NOMO-1 treated with dmso at 0.1 percent for 144 hours (cell line): ENCODE measurements at regions not wholly inside any gene's neighbourhood (a gene's known extent, or its start where the extent isn't known, plus 50 kb on each side); places are given as distances from the start of the nearest gene placed in this dataset.
A peak's percentile ranks its signal among the peaks of the same experiment; 100 is the strongest.
"Not testable (repeated sequence)": the region's sequence is repeated elsewhere in the genome, so short reads cannot be mapped to it uniquely, and the experiment has no call there.

Experiments used
- DNase-seq: peaks from one replicate; lab custom pipeline; 2025; ENCODE audit not compliant: unreplicated experiment; lab: John Stamatoyannopoulos, UW

GRCh38 chr13:80718970-80719369 is 378.0 kb upstream of the SPRY2 start:
- no peak for DNase-seq

- DNase-seq: peak; percentile 25
Measured at GRCh38 chr13:80717776-80718175, 376.9 kb upstream of the SPRY2 start.

- DNase-seq: peak; percentile 73
Measured at GRCh38 chr13:80716610-80717081, 375.7 kb upstream of the SPRY2 start.

GRCh38 chr13:80712026-80712425 is 371.1 kb upstream of the SPRY2 start:
- peak; percentile 4 for DNase-seq

- DNase-seq: no peak
Measured at GRCh38 chr13:80708791-80709190, 367.9 kb upstream of the SPRY2 start.

- DNase-seq: no peak
Measured at GRCh38 chr13:80707000-80707983, 366.4 kb upstream of the SPRY2 start.

GRCh38 chr13:80706164-80706471 is 365.2 kb upstream of the SPRY2 start:
- DNase-seq: no peak

GRCh38 chr13:80705371-80706163 is 364.6 kb upstream of the SPRY2 start:
- DNase-seq: no peak

GRCh38 chr13:80704369-80704768 is 363.4 kb upstream of the SPRY2 start:
- DNase-seq: no peak

- no peak for DNase-seq
Measured at GRCh38 chr13:80695841-80696240, 354.9 kb upstream of the SPRY2 start.

GRCh38 chr13:80691814-80692213 is 350.9 kb upstream of the SPRY2 start:
- DNase-seq: not testable (repeated sequence)

- DNase-seq: no peak
Measured at GRCh38 chr13:80690208-80690607, 349.3 kb upstream of the SPRY2 start.

GRCh38 chr13:80688593-80688992 is 347.7 kb upstream of the SPRY2 start:
- DNase-seq: no peak

GRCh38 chr13:80685942-80686341 is 345.0 kb upstream of the SPRY2 start:
- peak; percentile 21 for DNase-seq

- no peak for DNase-seq
Measured at GRCh38 chr13:80684217-80684991, 343.5 kb upstream of the SPRY2 start.

GRCh38 chr13:80680786-80681366 is 339.9 kb upstream of the SPRY2 start:
- DNase-seq: no peak

- no peak for DNase-seq
Measured at GRCh38 chr13:80679423-80679822, 338.5 kb upstream of the SPRY2 start.

GRCh38 chr13:80677227-80677626 is 336.3 kb upstream of the SPRY2 start:
- DNase-seq: no peak

- not testable (repeated sequence) for DNase-seq
Measured at GRCh38 chr13:80675442-80675841, 334.5 kb upstream of the SPRY2 start.

- DNase-seq: no peak
Measured at GRCh38 chr13:80671773-80672172, 330.8 kb upstream of the SPRY2 start.

- DNase-seq: no peak
Measured at GRCh38 chr13:80669112-80669511, 328.2 kb upstream of the SPRY2 start.
